Cardiac fibroblast (primary cell): ENCODE measurements at regions not wholly inside any gene's neighbourhood (a gene's known extent, or its start where the extent isn't known, plus 50 kb on each side); places are given as distances from the start of the nearest gene placed in this dataset.

Experiments used
- DNase-seq, 2 donors: peaks; one replicate each; pipeline versions ENCODE4 v3.0.0 to v3.0.0-alpha.2; 2010; ENCODE audit warnings: low read depth in 2 of 2
- H3K4me3 ChIP-seq, 2 donors: replicated peaks in 1 of 2; 1 replicate in 1 of 2; 2 replicates in 1 of 2; pipeline ENCODE4 v1.5.1; 2011; ENCODE audit warnings: low read depth in 2 of 2, low read length in 2 of 2, mild to moderate bottlenecking in 2 of 2, moderate library complexity in 1 of 2
- TF ChIP-seq, protein P1 (sequence below): IDR thresholded peaks from one replicate; pipeline ENCODE4 v1.5.1; 2011; ENCODE audit warnings: low read depth, mild to moderate bottlenecking, low read length, inconsistent platforms

DNA sequence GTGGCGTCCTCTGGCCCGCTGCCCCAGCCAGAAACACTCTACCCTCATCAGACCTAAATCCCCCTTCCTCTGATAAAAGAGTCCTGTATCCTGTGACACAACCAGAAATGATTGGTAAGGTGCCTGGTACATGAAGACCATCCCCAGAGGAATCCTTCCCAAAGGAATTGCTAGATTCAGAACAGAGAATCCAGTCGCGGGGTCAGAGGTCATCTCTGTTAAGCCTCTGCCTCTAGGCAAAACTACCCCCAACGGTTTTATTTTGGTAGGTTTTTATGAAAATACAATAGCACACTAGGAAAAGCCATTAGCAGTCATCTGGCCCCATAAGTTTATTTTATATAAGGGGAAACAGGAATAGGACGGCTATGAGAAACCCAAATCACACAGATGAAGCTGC lies 102.4 kb upstream of the HAND1 start:
- no peak overlapping the region for H3K4me3 ChIP-seq
- TF ChIP-seq, protein P1, sequence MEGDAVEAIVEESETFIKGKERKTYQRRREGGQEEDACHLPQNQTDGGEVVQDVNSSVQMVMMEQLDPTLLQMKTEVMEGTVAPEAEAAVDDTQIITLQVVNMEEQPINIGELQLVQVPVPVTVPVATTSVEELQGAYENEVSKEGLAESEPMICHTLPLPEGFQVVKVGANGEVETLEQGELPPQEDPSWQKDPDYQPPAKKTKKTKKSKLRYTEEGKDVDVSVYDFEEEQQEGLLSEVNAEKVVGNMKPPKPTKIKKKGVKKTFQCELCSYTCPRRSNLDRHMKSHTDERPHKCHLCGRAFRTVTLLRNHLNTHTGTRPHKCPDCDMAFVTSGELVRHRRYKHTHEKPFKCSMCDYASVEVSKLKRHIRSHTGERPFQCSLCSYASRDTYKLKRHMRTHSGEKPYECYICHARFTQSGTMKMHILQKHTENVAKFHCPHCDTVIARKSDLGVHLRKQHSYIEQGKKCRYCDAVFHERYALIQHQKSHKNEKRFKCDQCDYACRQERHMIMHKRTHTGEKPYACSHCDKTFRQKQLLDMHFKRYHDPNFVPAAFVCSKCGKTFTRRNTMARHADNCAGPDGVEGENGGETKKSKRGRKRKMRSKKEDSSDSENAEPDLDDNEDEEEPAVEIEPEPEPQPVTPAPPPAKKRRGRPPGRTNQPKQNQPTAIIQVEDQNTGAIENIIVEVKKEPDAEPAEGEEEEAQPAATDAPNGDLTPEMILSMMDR, result no peak
- DNase-seq, result no peak

DNA sequence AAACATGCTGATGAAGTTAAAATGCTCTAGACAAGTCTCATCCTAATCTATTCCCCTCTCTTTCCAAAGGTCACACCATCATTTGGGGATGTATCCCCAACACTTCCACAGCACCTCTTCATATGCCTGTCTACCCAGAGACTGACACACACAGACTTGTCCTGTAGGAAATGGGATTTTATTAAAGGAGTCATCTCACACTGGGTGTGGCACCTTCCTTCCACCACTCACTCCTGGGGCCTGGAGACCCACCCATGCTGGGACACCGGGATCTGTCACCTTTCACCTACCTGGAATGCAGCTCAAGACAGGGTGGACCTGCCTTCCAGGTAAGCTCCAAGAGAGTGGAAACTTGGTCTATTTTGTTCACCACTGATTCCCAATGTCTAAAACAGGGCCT lies 99.4 kb upstream of the HAND1 start:
- no peak overlapping the region for H3K4me3 ChIP-seq
- TF ChIP-seq, protein P1, result no peak
- no peak for DNase-seq

DNA sequence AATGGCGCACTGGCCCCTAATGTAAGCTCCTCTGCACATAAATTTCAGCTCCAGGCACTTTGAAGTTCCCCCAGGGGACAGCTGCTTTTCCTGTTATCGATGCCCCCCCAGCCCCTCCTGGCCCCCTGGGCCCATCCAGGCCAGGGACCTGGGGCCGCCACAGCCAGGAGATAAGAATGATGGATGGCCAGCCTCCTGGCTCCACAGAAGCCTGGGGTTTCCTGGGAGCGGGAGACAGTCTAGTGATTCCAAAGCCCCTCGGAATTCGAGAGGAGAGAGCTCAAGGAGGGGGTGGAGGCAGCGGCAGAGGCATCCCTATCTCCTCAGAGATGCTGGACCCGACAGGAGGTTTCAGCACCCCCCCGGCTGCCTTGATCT lies 98.4 kb upstream of the HAND1 start:
- TF ChIP-seq, protein P1, result no peak
- no peak overlapping the region for H3K4me3 ChIP-seq
- no peak for DNase-seq

DNA sequence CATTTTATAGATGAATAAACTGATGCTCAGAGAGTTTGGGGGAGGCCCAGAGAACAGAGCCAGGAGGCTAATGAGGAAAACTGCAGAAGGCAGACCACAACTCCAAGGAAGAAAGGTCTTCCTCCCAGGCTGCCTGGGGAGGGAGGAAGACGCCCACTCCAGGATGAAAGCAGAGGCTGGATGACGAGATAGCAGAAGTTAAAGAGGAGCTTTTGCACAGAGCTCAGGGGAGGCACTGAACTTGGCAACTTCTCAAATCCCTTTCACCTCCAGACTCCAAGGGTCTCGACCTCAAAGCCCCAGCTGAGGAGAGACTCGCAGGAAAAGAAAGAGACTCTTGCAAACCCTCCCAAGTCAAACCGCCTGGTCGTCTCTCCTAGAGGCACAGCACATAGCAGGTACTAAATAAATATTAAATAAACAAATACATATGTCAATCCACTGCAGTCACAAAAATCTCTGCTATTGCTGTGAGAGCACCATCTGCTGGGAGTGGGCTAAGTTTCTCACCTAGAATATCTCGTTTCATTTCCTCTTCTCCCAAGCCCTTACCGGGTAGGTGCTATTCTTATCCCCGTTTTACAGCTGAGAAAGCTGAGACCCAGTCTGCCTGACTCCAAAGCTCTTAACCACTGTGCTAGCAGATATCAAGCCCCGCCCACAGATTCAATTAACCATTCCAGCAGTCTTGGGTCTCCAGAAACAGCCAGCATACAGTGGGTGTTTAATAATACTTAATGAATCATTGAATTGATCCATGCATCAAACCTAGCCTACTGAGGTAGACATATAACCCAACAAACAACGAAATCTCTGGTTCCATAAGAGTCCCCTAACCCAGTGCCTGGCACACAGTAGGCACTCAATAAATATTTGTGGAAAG lies 97.8 kb upstream of the HAND1 start:
- DNase-seq, result no peak
- TF ChIP-seq, protein P1, result no peak

DNA sequence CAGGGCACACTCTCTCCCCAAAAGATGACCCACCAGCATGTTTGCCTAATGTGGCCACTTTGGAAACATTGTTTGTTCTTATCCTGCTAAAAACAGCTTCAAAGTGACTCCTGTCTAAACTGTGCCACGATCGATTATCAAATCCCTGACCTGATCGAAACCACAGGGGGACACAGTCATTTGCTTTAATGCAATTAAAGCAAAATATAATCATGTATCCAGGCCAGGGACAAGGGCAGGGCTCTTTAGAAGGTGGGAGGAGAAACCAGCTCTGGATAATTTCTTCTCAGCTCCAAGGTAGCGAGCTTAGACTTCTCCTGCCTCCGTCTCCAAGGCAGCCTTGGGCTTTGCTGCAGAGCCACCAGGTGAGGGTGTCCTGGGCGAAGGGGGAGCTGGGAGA lies 95.0 kb upstream of the HAND1 start:
- DNase-seq, result no peak
- H3K4me3 ChIP-seq, result no peak overlapping the region
- TF ChIP-seq, protein P1, result no peak

More for the DNA sequence above, 97.8 kb upstream of the HAND1 start:
- H3K4me3 ChIP-seq, result no peak overlapping the region

DNA sequence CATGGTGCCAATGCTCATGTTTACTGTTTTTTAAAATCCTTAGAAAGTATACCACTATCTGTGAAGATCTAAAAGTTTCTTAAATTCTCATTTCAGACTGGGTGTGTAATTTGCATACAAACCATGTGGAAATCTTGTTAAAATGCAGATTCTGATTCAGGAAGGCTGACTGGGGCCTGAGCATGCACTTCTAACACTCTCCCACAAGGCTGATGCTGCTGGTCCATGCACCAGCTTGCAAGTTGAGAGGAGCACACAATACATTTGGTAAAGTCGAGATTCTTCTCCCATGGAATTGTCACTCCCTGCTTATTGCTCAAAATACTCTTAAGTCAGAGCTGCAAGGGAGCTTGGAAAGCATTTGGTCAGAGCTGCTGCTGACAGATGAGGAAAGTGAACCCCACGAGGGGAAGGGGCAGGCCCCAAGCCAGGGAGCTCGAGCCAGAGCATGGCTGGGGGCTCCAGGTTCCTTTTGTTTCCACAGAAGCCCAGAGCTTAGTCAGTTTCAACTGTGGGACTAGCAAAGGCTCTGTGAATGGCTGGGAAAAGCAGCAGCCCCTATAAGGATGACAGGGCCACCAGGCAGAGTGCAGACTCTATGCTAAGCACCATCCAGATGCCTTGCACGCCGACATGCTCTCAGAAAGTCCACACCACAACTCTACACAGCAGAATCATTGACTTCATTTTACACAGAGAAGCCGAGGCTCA lies 93.5 kb upstream of the HAND1 start:
- DNase-seq, result no peak
- H3K4me3 ChIP-seq, result no peak overlapping the region
- TF ChIP-seq, protein P1, result no peak
